NCI-H2196 treated with DMSO at 0.1 percent for 48 hours (cell line): ENCODE measurements at regions not wholly inside any gene's neighbourhood (a gene's known extent, or its start where the extent isn't known, plus 50 kb on each side); places are given as distances from the start of the nearest gene placed in this dataset.

ENCODE experiments used
- DNase-seq: peaks from one replicate; lab custom pipeline; 2025; ENCODE audit not compliant: unreplicated experiment; lab: John Stamatoyannopoulos, UW

DNA sequence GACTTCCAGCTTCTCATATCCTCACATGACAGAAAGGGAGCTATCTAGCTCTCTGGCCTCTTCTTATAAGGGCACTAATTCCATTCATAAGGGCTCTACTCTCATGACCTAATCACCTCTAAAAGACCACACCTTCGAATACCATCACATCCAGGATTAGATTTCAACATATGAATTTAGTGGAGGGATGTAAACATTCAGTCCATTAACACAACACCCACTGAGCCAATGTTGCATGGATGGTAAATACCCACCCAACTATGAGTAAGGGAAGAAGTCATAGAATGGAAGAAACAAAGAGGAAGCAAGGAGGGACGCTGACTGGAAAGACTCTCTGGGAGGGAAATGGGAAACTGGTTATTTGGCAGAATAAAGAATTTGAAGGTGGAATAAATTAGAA lies 112.6 kb upstream of the CCDC112 start:
- DNase-seq = no peak

DNA sequence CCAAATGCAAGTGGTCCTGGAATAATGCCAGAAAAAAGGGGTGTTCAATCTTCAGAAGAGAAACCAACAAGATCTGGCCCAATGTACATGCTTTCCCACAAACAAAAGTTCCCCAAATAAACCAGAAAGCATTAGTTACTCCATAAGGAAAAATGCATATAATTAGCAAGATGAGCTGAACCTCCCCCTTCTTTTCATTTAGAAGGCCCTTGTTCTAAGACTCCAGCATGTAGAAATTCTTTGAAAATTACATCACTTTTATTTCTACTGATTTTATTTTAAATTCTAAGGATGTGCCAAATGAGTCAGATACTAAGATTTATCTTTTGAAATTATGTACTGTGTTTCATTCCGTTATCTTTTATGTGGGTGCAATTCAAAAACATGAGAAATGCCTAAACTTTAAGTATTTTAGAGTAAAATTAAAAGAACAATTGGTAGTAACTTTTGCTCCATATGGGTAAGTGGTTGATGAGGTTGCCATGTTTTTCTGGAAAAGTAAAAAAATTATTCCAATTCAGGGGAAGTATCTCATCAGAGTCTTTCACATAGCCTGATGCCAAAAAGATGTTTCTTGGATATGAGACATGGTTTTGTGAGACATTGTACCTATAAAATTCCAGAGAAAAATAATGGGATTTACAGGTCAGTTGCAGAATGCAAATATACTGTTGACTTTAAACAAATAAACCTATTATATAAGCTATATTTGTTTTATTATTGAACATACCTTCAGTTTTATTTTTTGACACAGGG lies 106.5 kb upstream of the CCDC112 start:
- DNase-seq = no peak

DNA sequence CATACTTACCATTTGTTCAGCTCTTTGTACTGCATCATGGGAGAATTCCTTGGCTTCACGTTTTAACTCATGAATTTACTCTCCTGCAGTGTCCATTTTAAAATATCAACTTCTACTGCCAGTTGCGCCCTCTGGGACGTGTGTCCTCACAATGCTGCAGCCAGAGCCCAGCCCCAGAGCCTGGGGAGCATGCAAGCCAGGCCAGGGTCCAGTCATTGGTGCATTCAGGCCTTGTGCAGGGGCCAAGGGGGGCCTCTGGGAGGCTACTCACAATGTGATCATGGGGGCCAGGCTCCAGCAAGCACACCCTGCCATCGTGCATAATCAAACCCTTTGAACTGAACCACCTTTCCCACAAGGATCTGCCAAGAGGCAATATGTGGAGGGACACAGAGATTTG lies 105.6 kb upstream of the CCDC112 start:
- DNase-seq = no peak

DNA sequence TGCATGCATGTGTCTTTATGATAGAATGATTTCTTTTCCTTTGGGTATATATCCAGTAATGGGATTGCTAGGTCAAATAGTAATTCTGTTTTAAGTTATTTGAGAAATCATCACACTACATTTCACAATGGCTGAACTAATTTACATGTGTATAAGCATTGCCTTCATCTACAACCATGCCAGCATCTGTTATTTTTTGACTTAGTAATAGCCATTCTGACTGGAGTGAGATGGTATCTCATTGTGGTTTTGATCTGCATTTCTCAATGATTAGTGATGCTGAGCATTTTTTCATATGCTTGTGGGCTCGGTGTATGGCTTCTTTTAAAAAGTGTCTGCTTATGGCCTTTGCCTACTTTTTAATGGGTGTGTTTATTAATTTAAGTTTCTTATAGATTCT lies 102.3 kb upstream of the CCDC112 start:
- DNase-seq = no peak

DNA sequence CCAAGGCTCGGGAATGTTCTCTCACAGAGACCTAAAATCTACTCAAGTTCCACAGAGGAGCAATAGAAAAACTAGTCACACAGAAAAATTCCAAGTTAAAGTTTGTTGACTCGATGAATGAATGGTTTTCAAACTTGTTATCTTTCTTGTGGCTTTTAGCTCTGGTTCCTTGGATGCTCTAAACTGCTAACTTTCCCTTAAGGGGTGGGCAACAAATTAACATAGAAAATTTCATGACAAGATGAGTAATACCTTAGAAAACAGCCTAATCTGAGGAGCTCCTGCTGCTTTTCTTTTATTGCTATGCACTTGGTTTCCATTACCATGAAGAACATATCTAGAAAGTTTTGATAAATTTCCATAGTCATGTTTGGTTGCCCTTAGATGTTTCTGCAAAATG lies 100.2 kb upstream of the CCDC112 start:
- no peak for DNase-seq

DNA sequence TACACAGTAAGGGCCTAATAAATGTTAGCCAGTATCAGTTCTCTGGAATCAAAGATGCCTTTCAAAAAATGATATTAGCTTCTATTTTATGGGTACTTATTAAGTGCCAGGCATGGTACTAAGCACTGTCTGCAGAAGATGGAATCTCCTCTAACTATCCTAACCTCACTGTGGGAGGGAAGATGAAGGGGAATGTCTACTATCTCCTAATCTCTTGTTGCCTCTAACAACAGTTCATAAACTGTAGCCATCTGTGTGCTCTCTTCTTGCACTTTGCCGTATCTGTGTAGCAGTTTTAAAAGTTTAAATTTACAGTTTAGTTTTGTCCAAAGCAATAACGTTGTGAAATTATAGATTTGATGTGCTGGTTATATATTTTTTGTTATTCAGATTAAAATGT lies 99.6 kb upstream of the CCDC112 start:
- DNase-seq = no peak

DNA sequence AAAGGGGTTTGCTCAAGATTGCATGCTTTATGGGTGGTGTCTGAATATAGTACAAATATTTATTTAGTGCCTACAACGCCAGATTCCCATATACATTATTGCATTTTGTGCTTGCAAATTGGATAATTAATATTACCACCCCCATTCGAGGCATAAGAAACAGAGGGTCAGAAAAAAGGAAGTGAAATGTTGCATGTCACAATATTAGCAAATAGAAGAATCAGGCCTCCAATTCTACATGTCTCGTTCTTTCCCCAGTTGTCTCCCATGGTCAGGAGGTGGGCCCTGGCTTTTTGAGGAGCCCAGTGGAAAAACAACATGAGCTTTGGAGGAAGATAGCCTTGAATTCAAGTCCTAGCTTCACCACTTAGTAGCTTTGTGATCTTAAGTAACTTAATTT lies 98.1 kb upstream of the CCDC112 start:
- no peak for DNase-seq

DNA sequence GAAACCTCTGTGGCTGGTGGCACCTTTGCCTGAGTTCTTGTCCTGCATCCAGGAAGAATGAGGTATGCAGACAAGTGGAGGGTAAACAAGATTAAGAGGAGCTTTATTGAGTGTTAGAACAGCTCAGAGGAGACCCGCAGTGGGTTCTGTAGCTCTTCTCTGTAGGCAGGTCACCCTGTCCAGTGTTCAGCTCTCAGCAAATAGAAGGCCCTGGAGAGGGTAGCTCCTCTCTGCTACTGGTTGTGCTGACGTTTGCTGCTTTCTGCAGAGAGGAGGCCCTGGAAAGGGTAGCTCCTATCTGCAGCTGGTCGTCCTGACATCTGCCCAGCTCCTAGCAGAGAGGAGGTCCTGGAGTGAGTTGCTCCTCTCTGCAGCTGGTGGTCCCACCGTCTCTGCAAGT lies 96.8 kb upstream of the CCDC112 start:
- DNase-seq = no peak

DNA sequence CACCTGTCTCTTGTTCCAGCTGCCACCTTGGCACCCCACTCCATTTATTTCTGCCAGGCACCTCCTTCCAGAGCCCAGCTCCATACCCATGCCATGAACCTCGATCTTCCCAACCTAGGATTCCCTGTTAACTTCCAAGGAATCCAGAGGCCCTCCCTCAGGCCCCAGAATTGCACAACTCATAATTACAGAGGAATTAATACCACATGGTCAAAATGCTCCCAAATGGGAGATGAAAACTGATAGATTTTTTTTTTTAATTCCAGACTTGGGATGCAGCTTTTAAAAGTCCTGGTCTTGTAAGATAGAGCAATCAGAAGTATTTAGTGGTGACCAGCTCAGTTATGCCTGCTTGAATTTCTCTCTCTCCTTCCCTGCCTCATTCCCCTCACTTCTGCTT lies 96.2 kb upstream of the CCDC112 start:
- DNase-seq = no peak

DNA sequence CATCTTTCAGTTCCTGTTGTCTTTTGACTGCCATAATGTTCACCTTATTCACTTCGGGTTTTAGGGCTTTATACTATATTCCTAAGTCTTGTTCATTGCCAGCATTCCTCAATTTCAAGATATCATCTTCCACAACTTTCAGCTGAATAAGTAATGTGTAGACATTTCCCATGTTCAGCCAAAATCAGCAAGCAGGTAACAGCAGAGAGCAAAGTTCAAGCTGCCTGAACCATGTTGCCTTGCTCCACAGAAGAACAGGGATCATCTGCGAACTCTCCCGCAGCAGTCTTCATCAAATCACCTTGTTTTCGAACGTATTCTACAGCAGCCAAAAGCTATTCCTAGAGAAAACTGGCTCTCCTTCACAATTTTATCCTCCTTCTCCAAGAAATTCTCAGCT lies 95.3 kb upstream of the CCDC112 start:
- DNase-seq = no peak

DNA sequence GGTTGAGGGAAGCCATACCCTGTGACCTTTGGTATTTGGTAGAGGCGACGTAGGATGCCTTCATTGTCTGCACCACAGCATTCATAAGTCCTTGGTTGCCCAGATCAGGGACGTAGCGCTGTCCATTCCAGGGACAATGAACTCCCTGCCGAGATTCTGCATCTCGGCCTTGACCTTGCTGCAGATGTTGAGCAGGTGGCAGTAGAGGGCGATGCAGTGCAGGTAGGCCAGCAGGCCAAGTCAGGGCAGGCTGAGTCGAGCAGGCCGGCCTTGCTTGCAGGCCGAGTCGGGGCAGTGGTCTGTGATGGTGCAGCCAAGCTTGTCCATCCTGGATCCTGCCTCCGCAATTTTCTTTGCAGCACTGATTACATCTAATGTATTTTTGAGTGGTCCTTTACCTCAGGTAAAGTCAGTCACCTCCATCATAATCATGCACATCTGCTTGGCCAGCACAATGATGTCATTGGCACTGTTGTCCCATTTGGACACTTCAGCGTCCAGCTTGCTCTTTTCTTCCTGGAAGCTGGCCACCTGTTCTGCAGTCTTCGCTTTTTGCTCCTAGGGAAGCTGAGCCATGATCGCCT lies 93.4 kb upstream of the CCDC112 start:
- no peak for DNase-seq

DNA sequence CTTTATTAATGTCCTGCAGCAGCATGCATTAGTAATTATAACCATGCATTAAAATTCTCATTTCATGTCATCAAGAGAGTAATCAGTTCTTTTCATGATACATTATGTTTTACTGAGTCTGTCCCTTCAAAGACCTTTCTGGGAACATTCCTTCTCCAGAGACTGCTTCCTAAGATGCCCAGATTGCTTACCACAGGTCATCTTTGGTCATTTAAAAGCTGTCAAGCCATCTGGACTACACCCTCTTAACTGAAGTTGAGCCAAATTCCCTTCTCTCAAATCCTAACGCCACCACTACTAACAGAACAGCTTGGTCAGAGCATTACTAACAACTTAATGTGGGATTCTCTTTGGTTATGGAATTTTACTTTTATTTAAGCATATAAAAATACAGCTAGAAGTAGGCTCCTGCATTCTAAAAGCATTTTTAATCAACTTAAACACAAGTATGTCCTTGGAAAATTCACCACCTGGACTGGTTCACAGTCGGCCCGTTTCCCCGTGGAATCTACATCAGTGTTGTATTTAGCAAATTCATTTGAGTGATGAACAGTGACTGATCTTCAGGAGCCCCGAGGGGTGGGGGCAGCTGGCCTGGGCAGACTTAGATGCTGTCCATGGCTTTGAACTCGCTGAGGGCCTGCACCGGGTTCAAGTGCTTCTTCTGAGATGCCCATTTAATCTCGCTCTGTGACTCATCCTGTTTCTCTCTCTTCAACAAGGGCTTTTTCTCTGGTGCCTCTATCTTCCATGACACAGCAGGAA lies 92.8 kb upstream of the CCDC112 start:
- DNase-seq = no peak

DNA sequence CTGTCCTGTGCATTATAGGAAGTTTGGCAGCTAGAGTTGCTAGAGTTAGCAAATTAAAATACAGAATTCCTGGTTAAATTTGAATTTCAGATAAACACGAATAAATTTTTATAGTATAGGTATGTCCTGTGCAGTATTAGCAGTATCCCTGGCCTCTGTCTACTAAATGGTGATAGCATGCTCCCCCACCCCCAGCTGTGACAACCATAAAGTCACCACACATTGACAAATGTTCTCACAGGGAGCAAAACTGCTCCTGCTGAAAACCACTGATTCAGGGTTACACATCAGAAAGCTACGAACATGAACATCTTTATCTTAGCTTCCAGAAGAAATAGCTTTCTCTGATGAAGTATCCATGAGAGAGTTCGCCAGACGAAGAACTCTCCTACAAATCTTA lies 91.8 kb upstream of the CCDC112 start:
- DNase-seq = no peak

DNA sequence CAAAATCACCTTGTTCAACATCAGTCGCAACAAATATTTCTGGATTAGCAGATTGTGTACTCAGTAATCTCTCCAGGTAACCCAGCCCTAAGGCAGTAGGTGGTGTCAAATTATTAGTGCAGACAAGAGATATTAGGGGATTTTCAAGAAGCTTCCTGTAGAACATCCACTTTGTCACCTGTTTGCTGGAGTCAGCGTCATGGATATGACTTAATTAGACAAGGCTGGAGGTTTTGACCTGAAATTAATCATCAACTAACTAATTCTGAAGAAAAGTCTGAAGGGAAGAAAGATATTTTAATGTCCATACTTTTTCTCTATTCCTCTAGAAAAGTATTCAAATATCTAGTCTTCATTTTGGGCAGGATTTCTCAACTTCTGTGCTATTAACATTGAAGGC lies 91.4 kb upstream of the CCDC112 start:
- no peak for DNase-seq

DNA sequence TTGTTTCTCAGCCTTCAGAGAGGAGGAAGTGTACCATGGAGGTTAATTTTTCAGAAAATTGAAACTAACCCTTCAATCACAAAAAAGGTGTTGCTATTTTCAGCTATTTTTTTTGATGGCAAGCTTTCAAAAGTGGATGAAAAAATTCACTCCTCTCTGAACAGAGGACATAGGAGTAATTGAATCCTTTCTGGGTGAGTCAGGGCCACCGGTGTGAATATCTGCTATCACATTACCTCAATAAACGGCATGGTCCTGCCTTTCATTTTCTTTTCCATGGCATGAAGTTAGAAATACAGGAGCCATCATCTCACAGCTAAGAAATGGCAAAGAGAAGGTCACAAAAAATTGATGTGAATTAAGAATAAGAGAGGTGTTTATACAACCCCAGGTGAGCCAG lies 90.2 kb upstream of the CCDC112 start:
- no peak for DNase-seq

DNA sequence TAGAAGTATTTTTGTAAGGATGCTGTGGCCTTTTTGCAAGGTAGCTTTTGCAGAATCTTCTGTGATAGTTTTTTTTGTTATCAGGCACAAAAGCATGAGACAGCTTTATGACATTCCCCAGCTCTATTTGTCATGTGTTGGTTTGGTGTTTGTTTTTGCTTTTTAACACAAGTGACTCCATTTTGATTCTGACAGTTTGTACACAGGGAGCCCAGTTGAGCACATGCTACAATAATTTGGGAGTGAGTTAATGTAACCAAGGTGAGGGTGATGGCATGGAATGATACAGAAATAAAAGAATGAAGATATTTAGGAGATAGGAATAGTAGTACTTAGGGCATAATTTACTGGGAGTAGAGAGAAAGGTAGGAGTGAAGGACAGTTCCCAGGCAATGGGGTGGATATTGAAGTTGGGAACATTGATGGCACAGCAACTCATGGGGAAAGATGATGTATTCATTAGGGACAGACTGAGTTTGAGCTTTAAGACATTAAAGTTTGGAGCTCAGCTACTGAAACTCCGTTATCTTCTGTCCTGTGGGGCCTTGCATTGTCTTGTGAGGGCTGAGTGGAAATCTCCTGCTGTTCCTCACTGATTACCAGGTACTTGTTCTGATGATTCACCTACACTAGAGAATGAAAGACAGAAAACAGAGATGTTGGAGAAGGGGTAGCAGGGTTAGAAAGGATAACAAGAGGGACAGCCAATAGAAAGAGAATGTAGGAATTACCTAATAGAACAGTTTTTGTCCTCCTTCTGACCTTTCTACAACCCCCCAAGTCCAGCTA lies 88.3 kb upstream of the CCDC112 start:
- no peak for DNase-seq

DNA sequence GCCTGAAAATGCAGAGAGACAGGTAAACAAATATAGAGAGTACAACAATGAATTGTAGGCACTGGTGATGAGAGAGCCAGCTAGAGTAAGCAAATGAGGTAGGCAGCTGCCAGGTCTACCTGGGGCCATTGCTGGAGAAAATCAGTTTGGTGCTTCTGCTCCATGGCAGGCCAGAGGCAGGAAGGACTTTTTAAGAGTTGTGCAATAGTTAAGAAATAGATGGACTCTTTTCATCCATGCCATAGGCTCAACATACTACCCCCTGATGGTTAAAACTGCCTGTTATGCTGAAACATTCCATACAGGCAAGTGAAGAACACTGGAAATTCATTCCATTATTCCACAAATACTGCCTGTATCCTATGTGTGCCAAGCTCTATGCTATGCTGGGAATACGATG lies 86.5 kb upstream of the CCDC112 start:
- no peak for DNase-seq

DNA sequence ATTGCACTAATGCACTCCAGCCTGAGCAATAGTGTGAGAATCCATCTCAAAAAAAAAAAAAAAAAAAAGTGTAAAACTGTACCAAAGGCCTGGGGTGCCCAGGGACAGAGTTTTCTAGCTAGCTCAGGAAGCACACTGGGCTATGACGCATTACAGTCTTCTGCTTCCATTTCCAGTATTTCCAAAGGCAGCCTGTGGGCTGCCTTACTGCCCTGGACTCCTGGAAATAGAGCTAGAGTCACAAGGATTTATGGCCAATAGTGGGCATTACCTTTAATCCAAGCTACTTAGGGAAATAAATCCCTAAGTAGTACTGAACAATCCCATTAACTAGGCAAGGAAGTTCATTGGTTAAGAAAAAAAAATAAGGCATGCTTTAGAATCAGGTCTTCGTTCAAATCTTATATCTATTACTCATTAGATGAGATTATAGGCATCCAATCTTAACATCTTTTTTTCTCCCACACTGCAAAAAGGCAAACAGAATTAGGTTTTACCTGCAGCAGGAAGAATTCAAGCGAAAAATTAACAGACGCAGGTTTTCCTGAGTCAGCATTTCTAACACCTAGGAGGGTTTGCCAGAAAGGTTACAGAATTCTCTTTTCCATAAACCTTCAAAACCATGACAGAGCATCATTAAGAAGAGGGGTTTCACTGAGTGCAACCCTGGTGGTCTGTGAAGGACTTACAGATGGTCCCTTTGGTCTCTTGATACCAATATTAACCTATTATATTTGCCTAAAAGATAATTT lies 85.6 kb upstream of the CCDC112 start:
- no peak for DNase-seq

DNA sequence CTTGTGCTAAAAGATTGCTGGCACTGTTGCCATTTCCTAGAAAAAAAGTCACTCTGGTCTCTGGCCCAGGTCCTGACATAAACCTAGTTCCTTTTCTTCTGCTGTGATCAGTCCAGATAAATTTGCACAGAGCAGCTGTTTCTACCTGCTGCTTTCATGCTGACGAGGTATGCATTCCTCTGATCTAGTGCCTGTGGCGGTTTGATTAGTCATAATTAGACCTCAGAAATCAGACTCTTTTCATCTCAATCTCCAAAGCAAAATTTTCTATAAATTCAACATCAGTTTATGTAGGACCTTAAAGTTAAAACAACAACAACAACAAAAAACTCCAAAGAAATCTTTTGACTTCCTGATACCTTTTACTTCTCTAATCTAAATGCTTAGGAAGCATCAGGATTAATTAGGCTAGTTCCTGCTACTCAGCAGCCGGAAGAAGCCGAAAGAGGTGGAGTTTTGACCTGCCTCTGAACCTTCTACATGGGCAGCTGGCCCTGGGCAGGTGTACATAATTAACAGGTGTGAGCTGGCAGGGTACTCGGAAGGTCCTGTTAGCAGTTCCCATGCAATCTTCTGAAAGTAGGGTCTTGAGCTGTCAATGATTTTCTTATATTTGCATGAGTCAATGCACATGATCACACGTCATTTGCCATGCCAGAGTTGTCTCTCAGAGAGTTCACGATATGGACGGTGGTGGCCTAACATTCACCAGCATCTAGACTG lies 83.3 kb upstream of the CCDC112 start:
- peak; percentile 50 for DNase-seq

DNA sequence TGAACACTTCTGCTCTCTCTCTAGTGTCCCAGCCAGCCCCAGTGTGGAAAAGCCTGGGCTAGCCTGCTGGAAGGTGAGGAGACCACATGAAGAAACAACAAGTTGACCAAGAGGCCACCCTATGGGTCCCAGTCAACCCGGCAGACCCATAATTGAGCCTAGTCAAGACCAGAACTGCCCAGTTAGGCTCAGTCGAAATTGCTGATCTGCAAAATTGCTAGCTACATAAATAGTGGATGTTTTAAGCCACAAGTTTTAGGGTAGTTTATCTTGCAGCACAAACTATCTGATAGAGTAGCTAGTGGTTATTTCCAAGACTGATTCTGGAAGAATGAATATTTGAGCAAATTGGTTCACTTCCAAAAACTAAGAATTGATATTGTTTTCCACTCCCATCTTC lies 82.3 kb upstream of the CCDC112 start:
- no peak for DNase-seq
